BE2C (cell line): ENCODE measurements at regions not wholly inside any gene's neighbourhood (a gene's known extent, or its start where the extent isn't known, plus 50 kb on each side); places are given as distances from the start of the nearest gene placed in this dataset.

Source experiments
- DNase-seq: peaks from one replicate; pipeline ENCODE4 v3.0.0-alpha.2; 2020
- H3K27me3 ChIP-seq: fragments of 250-450 bp; sonication (Bioruptor Pico); 2 replicates; pipeline ENCODE4 v1.5.1; 2020; ENCODE audit warnings: mild to moderate bottlenecking
- H3K36me3 ChIP-seq: fragments of 250-450 bp; sonication (Bioruptor Pico); 2 replicates; pipeline ENCODE4 v1.5.1; 2020; ENCODE audit warnings: mild to moderate bottlenecking
- H3K4me1 ChIP-seq: fragments of 250-450 bp; sonication (Bioruptor Pico); 2 replicates; pipeline ENCODE4 v1.5.1; 2020
- H3K4me3 ChIP-seq: 2 replicates; pipeline ENCODE4 v1.5.1; 2011; ENCODE audit warnings: low read depth, low read length
- H3K9me3 ChIP-seq: fragments of 250-450 bp; sonication (Bioruptor Pico); 2 replicates; pipeline ENCODE4 v1.5.1; 2020
- TF ChIP-seq, protein P1 (sequence below): IDR thresholded peaks from 2 replicates; pipeline ENCODE4 v1.5.1; 2012; ENCODE audit warnings: mild to moderate bottlenecking, low read depth, low read length

DNA sequence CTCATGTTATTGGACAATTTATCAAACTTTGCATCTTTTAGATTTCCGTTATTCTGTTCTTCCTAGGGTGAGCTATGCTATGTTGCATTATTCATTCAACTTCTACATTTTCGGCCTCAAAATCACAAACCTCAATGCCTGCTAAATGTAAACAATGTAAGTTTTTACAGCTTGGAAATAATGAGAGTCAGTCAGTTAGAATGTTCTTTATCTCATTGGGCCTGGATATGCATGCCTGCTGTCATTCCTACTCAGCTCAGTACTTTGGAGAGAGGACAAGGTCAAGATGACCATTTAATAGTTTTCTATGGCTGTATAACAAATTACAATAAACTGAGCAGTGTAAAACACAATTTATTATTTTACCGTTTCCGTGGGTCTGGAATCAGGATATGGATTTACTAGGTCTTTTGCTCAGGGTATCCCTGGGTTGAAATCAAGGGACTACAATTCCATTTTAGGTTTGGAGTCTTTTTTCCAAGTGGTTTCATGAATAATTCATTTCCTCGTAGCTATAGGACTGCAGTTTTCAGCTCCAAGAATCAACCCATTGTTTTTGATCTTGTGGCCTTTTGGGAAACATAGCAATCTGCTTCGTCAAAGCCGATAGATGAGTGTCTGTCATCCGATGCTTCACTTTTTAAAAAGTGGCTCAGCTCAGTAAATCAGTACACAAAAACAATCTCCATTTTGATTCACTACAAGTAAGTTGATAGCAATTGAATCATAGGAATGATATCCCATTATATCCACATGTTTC lies 1143.2 kb upstream of the CDH6 start:
- TF ChIP-seq, protein P1, sequence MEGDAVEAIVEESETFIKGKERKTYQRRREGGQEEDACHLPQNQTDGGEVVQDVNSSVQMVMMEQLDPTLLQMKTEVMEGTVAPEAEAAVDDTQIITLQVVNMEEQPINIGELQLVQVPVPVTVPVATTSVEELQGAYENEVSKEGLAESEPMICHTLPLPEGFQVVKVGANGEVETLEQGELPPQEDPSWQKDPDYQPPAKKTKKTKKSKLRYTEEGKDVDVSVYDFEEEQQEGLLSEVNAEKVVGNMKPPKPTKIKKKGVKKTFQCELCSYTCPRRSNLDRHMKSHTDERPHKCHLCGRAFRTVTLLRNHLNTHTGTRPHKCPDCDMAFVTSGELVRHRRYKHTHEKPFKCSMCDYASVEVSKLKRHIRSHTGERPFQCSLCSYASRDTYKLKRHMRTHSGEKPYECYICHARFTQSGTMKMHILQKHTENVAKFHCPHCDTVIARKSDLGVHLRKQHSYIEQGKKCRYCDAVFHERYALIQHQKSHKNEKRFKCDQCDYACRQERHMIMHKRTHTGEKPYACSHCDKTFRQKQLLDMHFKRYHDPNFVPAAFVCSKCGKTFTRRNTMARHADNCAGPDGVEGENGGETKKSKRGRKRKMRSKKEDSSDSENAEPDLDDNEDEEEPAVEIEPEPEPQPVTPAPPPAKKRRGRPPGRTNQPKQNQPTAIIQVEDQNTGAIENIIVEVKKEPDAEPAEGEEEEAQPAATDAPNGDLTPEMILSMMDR: no peak
- H3K4me3 ChIP-seq: no peak overlapping the region
- no peak for DNase-seq

DNA sequence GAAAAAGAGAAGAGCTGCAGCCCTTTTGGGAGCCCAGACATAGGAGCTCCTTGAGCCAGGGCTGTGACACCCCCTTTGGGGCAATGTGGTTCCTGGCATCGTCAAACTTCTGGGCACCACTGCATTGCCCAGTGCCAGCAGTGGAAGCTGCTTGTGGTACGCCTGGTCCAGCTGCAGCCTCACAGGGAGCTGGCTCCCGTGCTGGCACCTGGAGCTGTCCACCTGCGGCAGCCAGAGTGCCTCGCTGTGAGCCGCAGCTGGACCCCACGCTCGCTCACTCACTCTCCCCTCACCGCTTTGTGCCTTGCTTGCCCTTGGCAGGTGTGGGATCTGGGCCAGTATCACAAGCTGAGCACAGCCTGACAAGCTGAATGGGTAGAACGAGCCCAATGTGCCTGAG lies 1150.8 kb upstream of the CDH6 start:
- no peak overlapping the region for H3K4me3 ChIP-seq
- H3K9me3 ChIP-seq: no peaks in the 10 kb centered on the region
- TF ChIP-seq, protein P1: no peak
- no peak for DNase-seq
- H3K36me3 ChIP-seq: no peaks in the 10 kb centered on the region
- H3K27me3 ChIP-seq: no peaks in the 10 kb centered on the region
- no peaks in the 10 kb centered on the region for H3K4me1 ChIP-seq

More for the DNA sequence above, 1143.2 kb upstream of the CDH6 start:
- Histone ChIP-seq H3K27me3 (no peaks in the 10 kb centered on the region), H3K36me3 (no peaks in the 10 kb centered on the region), H3K4me1 (no peaks in the 10 kb centered on the region), H3K9me3 (no peaks in the 10 kb centered on the region)

GRCh38 chr5:30041831-30042385 lies 1151.6 kb upstream of the CDH6 start:
- Histone ChIP-seq H3K36me3 (no peaks in the 10 kb centered on the region), H3K27me3 (no peaks in the 10 kb centered on the region), H3K4me1 (no peaks in the 10 kb centered on the region), H3K4me3 (no peak overlapping the region), H3K9me3 (no peaks in the 10 kb centered on the region)
- no peak for DNase-seq
- TF ChIP-seq, protein P1: no peak

- no peak for DNase-seq
- Histone ChIP-seq H3K27me3 (no peaks in the 10 kb centered on the region), H3K9me3 (no peaks in the 10 kb centered on the region), H3K4me3 (no peak overlapping the region), H3K36me3 (no peaks in the 10 kb centered on the region), H3K4me1 (no peaks in the 10 kb centered on the region)
- TF ChIP-seq, protein P1: no peak
These were observed 1152.2 kb upstream of the CDH6 start for GRCh38 chr5:30041291-30041690.

DNA sequence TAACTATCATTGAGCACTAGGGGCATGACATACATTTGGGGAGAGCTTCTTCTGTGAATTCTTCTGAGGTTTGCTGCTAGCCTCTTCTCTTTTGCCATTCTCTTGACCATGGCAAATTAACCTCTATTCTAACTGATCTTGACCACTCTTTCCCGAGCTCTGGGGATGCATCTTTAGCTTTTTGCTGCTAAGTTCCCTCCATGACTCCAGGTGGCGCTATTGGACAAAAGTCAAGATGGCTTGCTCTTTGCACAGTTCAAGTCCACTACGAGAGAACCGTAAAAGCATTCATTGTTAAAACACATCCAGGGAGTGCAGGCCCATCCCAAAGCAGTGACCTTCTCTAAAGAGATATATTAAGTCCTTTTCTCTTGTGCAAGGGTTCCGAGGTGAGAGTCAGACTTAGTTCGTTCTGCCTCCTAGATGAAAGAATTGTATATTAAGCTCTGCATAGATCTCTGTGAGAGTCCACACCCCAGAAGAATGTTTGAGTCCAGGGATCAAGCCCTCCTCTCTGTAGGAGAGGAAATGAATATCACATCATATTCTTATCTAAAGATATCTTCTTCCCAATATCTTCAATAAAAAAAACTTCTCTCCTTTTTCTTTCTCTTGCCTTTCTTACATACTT lies 1152.9 kb upstream of the CDH6 start:
- H3K4me1 ChIP-seq: no peaks in the 10 kb centered on the region
- no peaks in the 10 kb centered on the region for H3K9me3 ChIP-seq
- H3K27me3 ChIP-seq: no peaks in the 10 kb centered on the region
- TF ChIP-seq, protein P1: peak; percentile 97
- no peaks in the 10 kb centered on the region for H3K36me3 ChIP-seq
- no peak overlapping the region for H3K4me3 ChIP-seq
- DNase-seq: peak; percentile 62

DNA sequence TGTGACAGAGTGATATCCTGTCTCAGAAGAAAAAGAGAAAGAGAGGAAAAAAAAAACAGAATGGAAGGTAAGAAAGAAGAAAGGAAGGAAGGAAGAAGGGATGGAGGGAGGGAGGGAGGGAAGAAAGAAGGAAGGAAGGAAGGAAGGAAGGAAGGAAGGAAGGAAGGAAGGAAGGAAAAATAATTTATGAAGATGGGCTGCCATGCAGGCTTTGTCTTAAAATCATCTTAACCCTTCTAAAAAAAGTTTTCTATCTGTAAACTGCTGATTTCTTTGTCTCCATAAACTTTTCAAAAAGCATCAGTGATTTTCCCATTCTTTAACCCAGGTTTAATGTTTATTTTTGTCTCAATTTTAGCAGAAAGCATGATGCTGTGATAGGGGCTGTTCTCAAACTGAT lies 1154.1 kb upstream of the CDH6 start:
- TF ChIP-seq, protein P1: no peak
- H3K9me3 ChIP-seq: no peaks in the 10 kb centered on the region
- no peaks in the 10 kb centered on the region for H3K36me3 ChIP-seq
- no peak overlapping the region for H3K4me3 ChIP-seq
- no peaks in the 10 kb centered on the region for H3K27me3 ChIP-seq
- DNase-seq: no peak
- no peaks in the 10 kb centered on the region for H3K4me1 ChIP-seq
